PC-3 (cell line): ENCODE measurements at regions not wholly inside any gene's neighbourhood (a gene's known extent, or its start where the extent isn't known, plus 50 kb on each side); places are given as distances from the start of the nearest gene placed in this dataset.

Experiments
- ATAC-seq: fragments of 200-7000 bp; cut with Tn5 transposase; 2 replicates; pipeline ENCODE4 v1.9.1; 2020; ENCODE audit warnings: mild to moderate bottlenecking, moderate library complexity
- BruUV-seq: library from RNA; stranded (reverse); fragments of 400-500 nt; replicated peaks from 2 replicates; lab custom pipeline; 2021; lab: Mats Ljungman, UMichigan
- CTCF ChIA-PET: fragments of 300-600 bp; sonication (Branson Sonifier 250); formaldehyde crosslinking; loops from one replicate; lab custom pipeline; 2022; ENCODE audit warnings: antibody characterized with exemption; lab: Charles Lee
- POLR2A ChIA-PET: fragments of 300-600 bp; sonication (Branson Sonifier 250); formaldehyde crosslinking; loops from one replicate; lab custom pipeline; 2022; ENCODE audit warnings: antibody characterized with exemption; ENCODE audit not compliant: unreplicated experiment; lab: Charles Lee
- DNase-seq: peaks from one replicate; pipeline ENCODE4 v3.0.0-alpha.2; 2015
- H2AFZ ChIP-seq: fragments of 300-600 bp; sonication (generic); 2 replicates; pipeline ENCODE4 v1.6.0; 2016; ENCODE audit warnings: antibody characterized with exemption, low read length
- H3F3A ChIP-seq: fragments of 300-600 bp; sonication (generic); one replicate; pipeline ENCODE4 v1.6.0; 2017; ENCODE audit warnings: antibody characterized with exemption, low read length, control low read depth, mild to moderate bottlenecking; ENCODE audit not compliant: unreplicated experiment
- H3K27ac ChIP-seq: fragments of 300-600 bp; sonication (generic); 2 replicates; pipeline ENCODE4 v1.5.1; 2016; ENCODE audit warnings: mild to moderate bottlenecking, low read length
- H3K27me3 ChIP-seq: fragments of 300-600 bp; sonication (generic); 2 replicates; pipeline ENCODE4 v1.6.1; 2016; ENCODE audit warnings: low read length, mixed read lengths
- H3K36me3 ChIP-seq: fragments of 300-600 bp; sonication (generic); 2 replicates; pipeline ENCODE4 v1.6.1; 2016; ENCODE audit warnings: low read depth, mixed run types, low read length, mixed read lengths
- H3K4me1 ChIP-seq: fragments of 300-600 bp; sonication (generic); 2 replicates; pipeline ENCODE4 v1.5.1; 2016; ENCODE audit warnings: low read length; ENCODE audit not compliant: insufficient read depth
- H3K4me2 ChIP-seq: fragments of 300-600 bp; sonication (generic); 2 replicates; pipeline ENCODE4 v1.6.0; 2016; ENCODE audit warnings: low read length
- H3K4me3 ChIP-seq: fragments of 300-600 bp; sonication (generic); 2 replicates; pipeline ENCODE4 v1.5.1; 2016; ENCODE audit warnings: mild to moderate bottlenecking, low read length, mixed read lengths
- H3K79me2 ChIP-seq: fragments of 300-600 bp; sonication (generic); 2 replicates; pipeline ENCODE4 v1.6.1; 2017; ENCODE audit warnings: low read length, mixed read lengths
- H3K9ac ChIP-seq: fragments of 300-600 bp; sonication (generic); 2 replicates; pipeline ENCODE4 v1.6.0; 2016; ENCODE audit warnings: mild to moderate bottlenecking, low read length
- H3K9me2 ChIP-seq: fragments of 300-600 bp; sonication (generic); replicated peaks from 2 replicates; pipeline ENCODE4 v1.6.1; 2016; ENCODE audit warnings: mixed run types, low read length, mixed read lengths
- H3K9me3 ChIP-seq: fragments of 300-600 bp; sonication (generic); 2 replicates; pipeline ENCODE4 v1.6.1; 2016; ENCODE audit warnings: low read length, mixed read lengths
- H4K20me1 ChIP-seq: fragments of 300-600 bp; sonication (generic); 2 replicates; pipeline ENCODE4 v1.6.1; 2016; ENCODE audit warnings: low read length, mixed read lengths
- EZH2 ChIP-seq: fragments of 300-600 bp; sonication (generic); IDR thresholded peaks from one replicate; pipeline ENCODE4 v1.6.1; 2017; ENCODE audit warnings: antibody characterized with exemption, mild to moderate bottlenecking, low read length; ENCODE audit not compliant: unreplicated experiment
- EZH2phosphoT487 ChIP-seq: fragments of 300-600 bp; sonication (generic); IDR thresholded peaks from 2 replicates; pipeline ENCODE4 v1.6.1; 2018; ENCODE audit warnings: mild to moderate bottlenecking, antibody characterized with exemption, low read length, borderline replicate concordance
- intact Hi-C: fragments of 100-400 bp; cut with micrococcal nuclease; formaldehyde crosslinking; loops from 2 replicates; pipeline ENCODE4 v1.9.0; 2023
- TF ChIP-seq, protein P1 (sequence below): fragments of 300-600 bp; sonication (generic); conservative IDR thresholded peaks from 2 replicates; pipeline ENCODE4 v1.5.1; 2017; ENCODE audit warnings: antibody characterized with exemption, low read depth, mild to moderate bottlenecking, low read length

GRCh38 chr10:44680764-44681163, 230.4 kb upstream of the TMEM72 start:
- ATAC-seq, result no peak
- Histone ChIP-seq H3K36me3 (no peaks in the 10 kb centered on the region), H3K9me3 (no peaks in the 10 kb centered on the region), H3K27ac (no peak overlapping the region), H3K27me3 (no peaks in the 10 kb centered on the region), H3K4me1 (no peaks in the 10 kb centered on the region), H3K4me3 (no peak overlapping the region), H2AFZ (0 out of 2 replicates have a peak overlapping the region, but pooled peaks have one; percentile 8), H3K9ac (no peak overlapping the region), H3F3A (no peaks in the 10 kb centered on the region), H3K79me2 (no peaks in the 10 kb centered on the region), H3K4me2 (no peak overlapping the region), H3K9me2 (0 out of 2 replicates have a peak, but pooled peaks cover 3% of the 10 kb centered on the region), H4K20me1 (no peaks in the 10 kb centered on the region)
- no TSS peak for BruUV-seq
- DNase-seq, result no peak
- intact Hi-C loops, result no loop called here
- ChIA-PET CTCF (no interaction called here), POLR2A (no interaction called here)
- TF ChIP-seq, protein P1, sequence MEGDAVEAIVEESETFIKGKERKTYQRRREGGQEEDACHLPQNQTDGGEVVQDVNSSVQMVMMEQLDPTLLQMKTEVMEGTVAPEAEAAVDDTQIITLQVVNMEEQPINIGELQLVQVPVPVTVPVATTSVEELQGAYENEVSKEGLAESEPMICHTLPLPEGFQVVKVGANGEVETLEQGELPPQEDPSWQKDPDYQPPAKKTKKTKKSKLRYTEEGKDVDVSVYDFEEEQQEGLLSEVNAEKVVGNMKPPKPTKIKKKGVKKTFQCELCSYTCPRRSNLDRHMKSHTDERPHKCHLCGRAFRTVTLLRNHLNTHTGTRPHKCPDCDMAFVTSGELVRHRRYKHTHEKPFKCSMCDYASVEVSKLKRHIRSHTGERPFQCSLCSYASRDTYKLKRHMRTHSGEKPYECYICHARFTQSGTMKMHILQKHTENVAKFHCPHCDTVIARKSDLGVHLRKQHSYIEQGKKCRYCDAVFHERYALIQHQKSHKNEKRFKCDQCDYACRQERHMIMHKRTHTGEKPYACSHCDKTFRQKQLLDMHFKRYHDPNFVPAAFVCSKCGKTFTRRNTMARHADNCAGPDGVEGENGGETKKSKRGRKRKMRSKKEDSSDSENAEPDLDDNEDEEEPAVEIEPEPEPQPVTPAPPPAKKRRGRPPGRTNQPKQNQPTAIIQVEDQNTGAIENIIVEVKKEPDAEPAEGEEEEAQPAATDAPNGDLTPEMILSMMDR, result no peak

GRCh38 chr10:44682507-44682906, 228.6 kb upstream of the TMEM72 start:
- H3K79me2 ChIP-seq, result no peaks in the 10 kb centered on the region
- TF ChIP-seq EZH2 (no peak), EZH2phosphoT487 (no peak)
- TF ChIP-seq, protein P1, result no peak
- CTCF ChIA-PET, result no interaction called here
- H4K20me1 ChIP-seq, result no peaks in the 10 kb centered on the region
- no peak overlapping the region for H3K27ac ChIP-seq
- DNase-seq (no peak), ATAC-seq (no peak)
- H3K4me1 ChIP-seq, result no peaks in the 10 kb centered on the region
- no peak overlapping the region for H2AFZ ChIP-seq
- no peak overlapping the region for H3K4me3 ChIP-seq
- POLR2A ChIA-PET, result no interaction called here
- BruUV-seq, result no TSS peak
- H3K9me2 ChIP-seq, result 0 out of 2 replicates have a peak, but pooled peaks cover 3% of the 10 kb centered on the region
- H3K4me2 ChIP-seq, result no peak overlapping the region
- intact Hi-C loops, result no loop called here
- no peaks in the 10 kb centered on the region for H3F3A ChIP-seq
- H3K9me3 ChIP-seq, result no peaks in the 10 kb centered on the region
- no peaks in the 10 kb centered on the region for H3K27me3 ChIP-seq
- no peaks in the 10 kb centered on the region for H3K36me3 ChIP-seq
- H3K9ac ChIP-seq, result no peak overlapping the region

GRCh38 chr10:44684661-44685060, 226.5 kb upstream of the TMEM72 start:
- Histone ChIP-seq H4K20me1 (no peaks in the 10 kb centered on the region), H3K4me1 (no peaks in the 10 kb centered on the region), H2AFZ (no peak overlapping the region), H3K4me2 (no peak overlapping the region), H3K9me3 (no peaks in the 10 kb centered on the region), H3K9ac (no peak overlapping the region), H3K27me3 (no peaks in the 10 kb centered on the region), H3K79me2 (no peaks in the 10 kb centered on the region), H3K36me3 (no peaks in the 10 kb centered on the region), H3K9me2 (0 out of 2 replicates have a peak, but pooled peaks cover 3% of the 10 kb centered on the region), H3K27ac (no peak overlapping the region), H3K4me3 (no peak overlapping the region), H3F3A (no peaks in the 10 kb centered on the region)
- intact Hi-C loops, result no loop called here
- DNase-seq (no peak), ATAC-seq (no peak)
- no peak for TF ChIP-seq EZH2phosphoT487
- no peak for TF ChIP-seq EZH2
- TF ChIP-seq, protein P1, result no peak
- BruUV-seq, result no TSS peak
- CTCF ChIA-PET, result no interaction called here
- POLR2A ChIA-PET, result no interaction called here
